HG03159 (cell line): ENCODE measurements at regions not wholly inside any gene's neighbourhood (a gene's known extent, or its start where the extent isn't known, plus 50 kb on each side); places are given as distances from the start of the nearest gene placed in this dataset.

Experiments used
- ATAC-seq: cut with Tn5 transposase; IDR thresholded peaks from one replicate; pipeline ENCODE4 v1.9.1; 2021; ENCODE audit warnings: mild to moderate bottlenecking, moderate library complexity; ENCODE audit not compliant: unreplicated experiment

GRCh38 chr2:515441-516127 is 161.6 kb downstream of the TMEM18 start:
- no peak for ATAC-seq

- no peak for ATAC-seq
These were observed 163.1 kb downstream of the TMEM18 start for GRCh38 chr2:513981-514706.

GRCh38 chr2:510839-511238 is 166.4 kb downstream of the TMEM18 start:
- no peak for ATAC-seq

- ATAC-seq, result no peak
These were observed 167.3 kb downstream of the TMEM18 start for GRCh38 chr2:509888-510287.

- ATAC-seq, result no peak
These were observed 169.1 kb downstream of the TMEM18 start for GRCh38 chr2:508121-508520.

GRCh38 chr2:506866-507265 is 170.3 kb downstream of the TMEM18 start:
- no peak for ATAC-seq

- no peak for ATAC-seq
These were observed 170.8 kb downstream of the TMEM18 start for GRCh38 chr2:506451-506850.

- ATAC-seq, result no peak
These were observed 171.3 kb downstream of the TMEM18 start for GRCh38 chr2:505941-506340.

- no peak for ATAC-seq
These were observed 173.8 kb downstream of the TMEM18 start for GRCh38 chr2:503288-503999.

GRCh38 chr2:502831-503230 is 174.4 kb downstream of the TMEM18 start:
- ATAC-seq, result no peak

GRCh38 chr2:501667-502066 is 175.5 kb downstream of the TMEM18 start:
- no peak for ATAC-seq

GRCh38 chr2:501130-501529 is 176.1 kb downstream of the TMEM18 start:
- no peak for ATAC-seq

- no peak for ATAC-seq
These were observed 177.5 kb downstream of the TMEM18 start for GRCh38 chr2:499726-500125.

GRCh38 chr2:498493-499178 is 178.6 kb downstream of the TMEM18 start:
- ATAC-seq, result no peak

GRCh38 chr2:497770-498492 is 179.3 kb downstream of the TMEM18 start:
- no peak for ATAC-seq

GRCh38 chr2:496729-497128 is 180.5 kb downstream of the TMEM18 start:
- ATAC-seq, result no peak

GRCh38 chr2:495745-496275 is 181.4 kb downstream of the TMEM18 start:
- ATAC-seq, result no peak

- no peak for ATAC-seq
These were observed 182.4 kb downstream of the TMEM18 start for GRCh38 chr2:494853-495252.

- ATAC-seq, result no peak
These were observed 184.0 kb downstream of the TMEM18 start for GRCh38 chr2:493228-493627.

GRCh38 chr2:492178-492577 is 185.0 kb downstream of the TMEM18 start:
- no peak for ATAC-seq
